ENCODE measurements at regions not wholly inside any gene's neighbourhood (a gene's known extent, or its start where the extent isn't known, plus 50 kb on each side); places are given as distances from the start of the nearest gene placed in this dataset.

DNA sequence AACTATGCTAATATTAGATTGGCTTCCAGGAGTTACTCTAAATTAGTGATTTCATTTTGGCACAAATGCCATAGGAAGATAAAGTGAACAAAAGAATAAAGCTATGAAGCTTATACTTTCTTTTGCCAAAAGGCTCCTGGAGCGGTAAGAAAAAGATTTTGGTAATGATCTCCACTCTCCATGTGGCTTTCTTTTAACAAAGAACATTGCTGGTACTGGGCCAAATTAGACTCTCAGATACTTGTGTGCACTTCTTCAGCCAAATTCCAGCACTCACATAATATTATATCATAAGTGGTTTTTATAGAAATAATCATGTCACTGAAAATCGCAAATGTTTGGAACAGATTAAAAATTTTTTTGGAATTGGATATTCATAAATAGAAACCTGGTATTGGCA lies 142.4 kb upstream of the FGF13 start:
- TF ChIP-seq, protein P1, sequence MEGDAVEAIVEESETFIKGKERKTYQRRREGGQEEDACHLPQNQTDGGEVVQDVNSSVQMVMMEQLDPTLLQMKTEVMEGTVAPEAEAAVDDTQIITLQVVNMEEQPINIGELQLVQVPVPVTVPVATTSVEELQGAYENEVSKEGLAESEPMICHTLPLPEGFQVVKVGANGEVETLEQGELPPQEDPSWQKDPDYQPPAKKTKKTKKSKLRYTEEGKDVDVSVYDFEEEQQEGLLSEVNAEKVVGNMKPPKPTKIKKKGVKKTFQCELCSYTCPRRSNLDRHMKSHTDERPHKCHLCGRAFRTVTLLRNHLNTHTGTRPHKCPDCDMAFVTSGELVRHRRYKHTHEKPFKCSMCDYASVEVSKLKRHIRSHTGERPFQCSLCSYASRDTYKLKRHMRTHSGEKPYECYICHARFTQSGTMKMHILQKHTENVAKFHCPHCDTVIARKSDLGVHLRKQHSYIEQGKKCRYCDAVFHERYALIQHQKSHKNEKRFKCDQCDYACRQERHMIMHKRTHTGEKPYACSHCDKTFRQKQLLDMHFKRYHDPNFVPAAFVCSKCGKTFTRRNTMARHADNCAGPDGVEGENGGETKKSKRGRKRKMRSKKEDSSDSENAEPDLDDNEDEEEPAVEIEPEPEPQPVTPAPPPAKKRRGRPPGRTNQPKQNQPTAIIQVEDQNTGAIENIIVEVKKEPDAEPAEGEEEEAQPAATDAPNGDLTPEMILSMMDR (IDR thresholded peaks at IDR 0.05), result no peak
- TF ChIP-seq EZH2 (IDR thresholded peaks at IDR 0.05; ENCODE audit: borderline replicate concordance, insufficient read depth, low read depth, low read length, poor library complexity, severe bottlenecking), result no peak
